ENCODE measurements at regions not wholly inside any gene's neighbourhood (a gene's known extent, or its start where the extent isn't known, plus 50 kb on each side); places are given as distances from the start of the nearest gene placed in this dataset.

- no peak for DNase-seq (ENCODE audit: low read depth in 1 of 2, low spot score in 1 of 2)
- Histone ChIP-seq H3K27ac (replicated peaks) (no peak overlapping the region), H3K4me3 (replicated peaks; ENCODE audit: insufficient read depth, low read length) (no peak overlapping the region), H3K27me3 (ENCODE audit: insufficient read depth, poor library complexity, severe bottlenecking) (no peaks in the 10 kb centered on the region)
- TF ChIP-seq CTCF (IDR thresholded peaks at IDR 0.05; ENCODE audit: insufficient read depth, low read length) = no peak
- TF ChIP-seq GABPA (IDR thresholded peaks at IDR 0.05; ENCODE audit: low read depth) = no peak
Observed at GRCh38 chr15:94894056-94894455, 662.7 kb downstream of the MCTP2 start.

- no peak for TF ChIP-seq GABPA (IDR thresholded peaks at IDR 0.05; ENCODE audit: low read depth)
- no peak for TF ChIP-seq CTCF (IDR thresholded peaks at IDR 0.05; ENCODE audit: insufficient read depth, low read length)
- TF ChIP-seq REST (IDR thresholded peaks at IDR 0.05; ENCODE audit: insufficient replicate concordance, low read depth) = no peak
- no peak for TF ChIP-seq POLR2AphosphoS5 (IDR thresholded peaks at IDR 0.05; ENCODE audit: low read depth)
- TF ChIP-seq SPI1 (IDR thresholded peaks at IDR 0.05; ENCODE audit: borderline replicate concordance, low read depth) = no peak
- DNase-seq (ENCODE audit: low read depth in 1 of 2, low spot score in 1 of 2) = no peak
- H3K27me3 ChIP-seq (ENCODE audit: insufficient read depth, poor library complexity, severe bottlenecking) = no peaks in the 10 kb centered on the region
- no peak overlapping the region for H3K27ac ChIP-seq (replicated peaks)
- no peak overlapping the region for H3K4me3 ChIP-seq (replicated peaks; ENCODE audit: insufficient read depth, low read length)
Observed at GRCh38 chr15:94909510-94909909, 678.1 kb downstream of the MCTP2 start.

GRCh38 chr15:94910166-94910565 lies 678.8 kb downstream of the MCTP2 start:
- TF ChIP-seq POLR2AphosphoS5 (IDR thresholded peaks at IDR 0.05; ENCODE audit: low read depth) (no peak), CTCF (IDR thresholded peaks at IDR 0.05; ENCODE audit: insufficient read depth, low read length) (no peak), GABPA (IDR thresholded peaks at IDR 0.05; ENCODE audit: low read depth) (no peak), REST (IDR thresholded peaks at IDR 0.05; ENCODE audit: insufficient replicate concordance, low read depth) (no peak)
- no peak for DNase-seq (ENCODE audit: low read depth in 1 of 2, low spot score in 1 of 2)
- Histone ChIP-seq H3K4me3 (replicated peaks; ENCODE audit: insufficient read depth, low read length) (no peak overlapping the region), H3K27me3 (ENCODE audit: insufficient read depth, poor library complexity, severe bottlenecking) (no peaks in the 10 kb centered on the region), H3K27ac (replicated peaks) (no peak overlapping the region)

- TF ChIP-seq CTCF (IDR thresholded peaks at IDR 0.05; ENCODE audit: insufficient read depth, low read length) = no peak
- no peak for TF ChIP-seq SPI1 (IDR thresholded peaks at IDR 0.05; ENCODE audit: borderline replicate concordance, low read depth)
- TF ChIP-seq POLR2AphosphoS5 (IDR thresholded peaks at IDR 0.05; ENCODE audit: low read depth) = no peak
- no peak for TF ChIP-seq GABPA (IDR thresholded peaks at IDR 0.05; ENCODE audit: low read depth)
- no peak for TF ChIP-seq REST (IDR thresholded peaks at IDR 0.05; ENCODE audit: insufficient replicate concordance, low read depth)
- H3K27me3 ChIP-seq (ENCODE audit: insufficient read depth, poor library complexity, severe bottlenecking) = no peaks in the 10 kb centered on the region
- no peak overlapping the region for H3K4me3 ChIP-seq (replicated peaks; ENCODE audit: insufficient read depth, low read length)
- H3K27ac ChIP-seq (replicated peaks) = no peak overlapping the region
- no peak for DNase-seq (ENCODE audit: low read depth in 1 of 2, low spot score in 1 of 2)
Observed at GRCh38 chr15:94912760-94913159, 681.4 kb downstream of the MCTP2 start.
